PC-3 (cell line): ENCODE measurements at regions not wholly inside any gene's neighbourhood (a gene's known extent, or its start where the extent isn't known, plus 50 kb on each side); places are given as distances from the start of the nearest gene placed in this dataset.

Experiments
- ATAC-seq: fragments of 200-7000 bp; cut with Tn5 transposase; 2 replicates; pipeline ENCODE4 v1.9.1; 2020; ENCODE audit warnings: mild to moderate bottlenecking, moderate library complexity
- BruUV-seq: library from RNA; stranded (reverse); fragments of 400-500 nt; replicated peaks from 2 replicates; lab custom pipeline; 2021; lab: Mats Ljungman, UMichigan
- CTCF ChIA-PET: fragments of 300-600 bp; sonication (Branson Sonifier 250); formaldehyde crosslinking; loops from one replicate; lab custom pipeline; 2022; ENCODE audit warnings: antibody characterized with exemption; lab: Charles Lee
- POLR2A ChIA-PET: fragments of 300-600 bp; sonication (Branson Sonifier 250); formaldehyde crosslinking; loops from one replicate; lab custom pipeline; 2022; ENCODE audit warnings: antibody characterized with exemption; ENCODE audit not compliant: unreplicated experiment; lab: Charles Lee
- DNase-seq: peaks from one replicate; pipeline ENCODE4 v3.0.0-alpha.2; 2015
- H2AFZ ChIP-seq: fragments of 300-600 bp; sonication (generic); 2 replicates; pipeline ENCODE4 v1.6.0; 2016; ENCODE audit warnings: antibody characterized with exemption, low read length
- H3F3A ChIP-seq: fragments of 300-600 bp; sonication (generic); one replicate; pipeline ENCODE4 v1.6.0; 2017; ENCODE audit warnings: antibody characterized with exemption, low read length, control low read depth, mild to moderate bottlenecking; ENCODE audit not compliant: unreplicated experiment
- H3K27ac ChIP-seq: fragments of 300-600 bp; sonication (generic); 2 replicates; pipeline ENCODE4 v1.5.1; 2016; ENCODE audit warnings: mild to moderate bottlenecking, low read length
- H3K27me3 ChIP-seq: fragments of 300-600 bp; sonication (generic); 2 replicates; pipeline ENCODE4 v1.6.1; 2016; ENCODE audit warnings: low read length, mixed read lengths
- H3K36me3 ChIP-seq: fragments of 300-600 bp; sonication (generic); 2 replicates; pipeline ENCODE4 v1.6.1; 2016; ENCODE audit warnings: low read depth, mixed run types, low read length, mixed read lengths
- H3K4me1 ChIP-seq: fragments of 300-600 bp; sonication (generic); 2 replicates; pipeline ENCODE4 v1.5.1; 2016; ENCODE audit warnings: low read length; ENCODE audit not compliant: insufficient read depth
- H3K4me2 ChIP-seq: fragments of 300-600 bp; sonication (generic); 2 replicates; pipeline ENCODE4 v1.6.0; 2016; ENCODE audit warnings: low read length
- H3K4me3 ChIP-seq: fragments of 300-600 bp; sonication (generic); 2 replicates; pipeline ENCODE4 v1.5.1; 2016; ENCODE audit warnings: mild to moderate bottlenecking, low read length, mixed read lengths
- H3K79me2 ChIP-seq: fragments of 300-600 bp; sonication (generic); 2 replicates; pipeline ENCODE4 v1.6.1; 2017; ENCODE audit warnings: low read length, mixed read lengths
- H3K9ac ChIP-seq: fragments of 300-600 bp; sonication (generic); 2 replicates; pipeline ENCODE4 v1.6.0; 2016; ENCODE audit warnings: mild to moderate bottlenecking, low read length
- H3K9me2 ChIP-seq: fragments of 300-600 bp; sonication (generic); replicated peaks from 2 replicates; pipeline ENCODE4 v1.6.1; 2016; ENCODE audit warnings: mixed run types, low read length, mixed read lengths
- H3K9me3 ChIP-seq: fragments of 300-600 bp; sonication (generic); 2 replicates; pipeline ENCODE4 v1.6.1; 2016; ENCODE audit warnings: low read length, mixed read lengths
- H4K20me1 ChIP-seq: fragments of 300-600 bp; sonication (generic); 2 replicates; pipeline ENCODE4 v1.6.1; 2016; ENCODE audit warnings: low read length, mixed read lengths
- EZH2 ChIP-seq: fragments of 300-600 bp; sonication (generic); IDR thresholded peaks from one replicate; pipeline ENCODE4 v1.6.1; 2017; ENCODE audit warnings: antibody characterized with exemption, mild to moderate bottlenecking, low read length; ENCODE audit not compliant: unreplicated experiment
- EZH2phosphoT487 ChIP-seq: fragments of 300-600 bp; sonication (generic); IDR thresholded peaks from 2 replicates; pipeline ENCODE4 v1.6.1; 2018; ENCODE audit warnings: mild to moderate bottlenecking, antibody characterized with exemption, low read length, borderline replicate concordance
- intact Hi-C: fragments of 100-400 bp; cut with micrococcal nuclease; formaldehyde crosslinking; loops from 2 replicates; pipeline ENCODE4 v1.9.0; 2023
- TF ChIP-seq, protein P1 (sequence below): fragments of 300-600 bp; sonication (generic); conservative IDR thresholded peaks from 2 replicates; pipeline ENCODE4 v1.5.1; 2017; ENCODE audit warnings: antibody characterized with exemption, low read depth, mild to moderate bottlenecking, low read length

- intact Hi-C loops, result no loop called here
- POLR2A ChIA-PET, result no interaction called here
- Histone ChIP-seq H2AFZ (no peak overlapping the region), H3K4me1 (no peaks in the 10 kb centered on the region), H3K9ac (no peak overlapping the region), H3K4me2 (no peak overlapping the region), H3F3A (no peaks in the 10 kb centered on the region), H3K27ac (no peak overlapping the region), H3K79me2 (no peaks in the 10 kb centered on the region), H3K4me3 (no peak overlapping the region), H3K9me2 (no peaks in the 10 kb centered on the region), H3K27me3 (peaks cover 38% of the 10 kb centered on the region), H3K9me3 (no peaks in the 10 kb centered on the region), H3K36me3 (no peaks in the 10 kb centered on the region), H4K20me1 (no peaks in the 10 kb centered on the region)
- no TSS peak for BruUV-seq
- TF ChIP-seq, protein P1, sequence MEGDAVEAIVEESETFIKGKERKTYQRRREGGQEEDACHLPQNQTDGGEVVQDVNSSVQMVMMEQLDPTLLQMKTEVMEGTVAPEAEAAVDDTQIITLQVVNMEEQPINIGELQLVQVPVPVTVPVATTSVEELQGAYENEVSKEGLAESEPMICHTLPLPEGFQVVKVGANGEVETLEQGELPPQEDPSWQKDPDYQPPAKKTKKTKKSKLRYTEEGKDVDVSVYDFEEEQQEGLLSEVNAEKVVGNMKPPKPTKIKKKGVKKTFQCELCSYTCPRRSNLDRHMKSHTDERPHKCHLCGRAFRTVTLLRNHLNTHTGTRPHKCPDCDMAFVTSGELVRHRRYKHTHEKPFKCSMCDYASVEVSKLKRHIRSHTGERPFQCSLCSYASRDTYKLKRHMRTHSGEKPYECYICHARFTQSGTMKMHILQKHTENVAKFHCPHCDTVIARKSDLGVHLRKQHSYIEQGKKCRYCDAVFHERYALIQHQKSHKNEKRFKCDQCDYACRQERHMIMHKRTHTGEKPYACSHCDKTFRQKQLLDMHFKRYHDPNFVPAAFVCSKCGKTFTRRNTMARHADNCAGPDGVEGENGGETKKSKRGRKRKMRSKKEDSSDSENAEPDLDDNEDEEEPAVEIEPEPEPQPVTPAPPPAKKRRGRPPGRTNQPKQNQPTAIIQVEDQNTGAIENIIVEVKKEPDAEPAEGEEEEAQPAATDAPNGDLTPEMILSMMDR, result no peak
- TF ChIP-seq EZH2phosphoT487 (no peak), EZH2 (no peak)
- CTCF ChIA-PET, result no interaction called here
- DNase-seq, result no peak
- ATAC-seq, result no peak
These were observed 442.4 kb upstream of the RARB start for GRCh38 chr3:24985668-24986067.

DNA sequence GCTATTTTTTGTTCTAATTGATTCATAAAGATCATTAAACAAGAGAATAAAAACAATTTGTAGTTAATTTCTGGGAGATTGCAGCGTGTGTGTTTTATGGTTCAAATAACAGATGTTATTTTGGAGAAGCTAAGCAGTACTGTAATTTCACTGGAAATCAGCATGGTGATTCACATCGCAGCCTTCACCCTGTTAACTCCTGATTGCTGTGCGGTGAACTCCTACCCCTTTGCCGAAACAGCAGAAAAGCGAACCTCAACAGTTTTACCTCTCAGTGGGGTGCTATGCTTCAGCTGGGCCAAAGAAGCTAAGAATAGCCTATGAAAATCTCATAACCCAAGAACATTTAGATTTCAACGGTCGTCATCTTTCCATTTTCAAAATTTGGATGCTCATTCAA, 441.5 kb upstream of the RARB start:
- POLR2A ChIA-PET, result no interaction called here

GRCh38 chr3:24999357-24999756, 428.7 kb upstream of the RARB start:
- no peak overlapping the region for H2AFZ ChIP-seq
- no TSS peak for BruUV-seq
- no peaks in the 10 kb centered on the region for H4K20me1 ChIP-seq
- intact Hi-C loops, result no loop called here
- H3K9ac ChIP-seq, result no peak overlapping the region
- no peak overlapping the region for H3K4me3 ChIP-seq
- POLR2A ChIA-PET, result no interaction called here
- TF ChIP-seq EZH2phosphoT487, result no peak
- TF ChIP-seq, protein P1, result no peak
- TF ChIP-seq EZH2, result no peak
- H3K27me3 ChIP-seq, result no peaks in the 10 kb centered on the region
- no peaks in the 10 kb centered on the region for H3K9me2 ChIP-seq
- H3K27ac ChIP-seq, result no peak overlapping the region
- no peak overlapping the region for H3K4me2 ChIP-seq
- H3K79me2 ChIP-seq, result no peaks in the 10 kb centered on the region
- H3K9me3 ChIP-seq, result no peaks in the 10 kb centered on the region
- H3F3A ChIP-seq, result no peaks in the 10 kb centered on the region
- DNase-seq, result no peak
- no peaks in the 10 kb centered on the region for H3K36me3 ChIP-seq
- CTCF ChIA-PET, result no interaction called here
- no peaks in the 10 kb centered on the region for H3K4me1 ChIP-seq
- no peak for ATAC-seq

More for the DNA sequence above, 441.5 kb upstream of the RARB start:
- no peak overlapping the region for H3K4me2 ChIP-seq
- intact Hi-C loops, result no loop called here
- H3K9me2 ChIP-seq, result no peaks in the 10 kb centered on the region
- BruUV-seq, result no TSS peak
- no peaks in the 10 kb centered on the region for H3K36me3 ChIP-seq
- peaks cover 40% of the 10 kb centered on the region for H3K27me3 ChIP-seq
- CTCF ChIA-PET, result no interaction called here
- H2AFZ ChIP-seq, result no peak overlapping the region
- no peak overlapping the region for H3K9ac ChIP-seq
- H3K4me1 ChIP-seq, result no peaks in the 10 kb centered on the region
- DNase-seq, result no peak
- no peaks in the 10 kb centered on the region for H4K20me1 ChIP-seq
- no peaks in the 10 kb centered on the region for H3K79me2 ChIP-seq
- no peaks in the 10 kb centered on the region for H3K9me3 ChIP-seq
- H3F3A ChIP-seq, result no peaks in the 10 kb centered on the region
- no peak for ATAC-seq
- TF ChIP-seq EZH2phosphoT487 (no peak), EZH2 (no peak)
- TF ChIP-seq, protein P1, result no peak
- no peak overlapping the region for H3K27ac ChIP-seq
- H3K4me3 ChIP-seq, result no peak overlapping the region
